Smooth muscle cell (in vitro differentiated cells): ENCODE measurements at regions not wholly inside any gene's neighbourhood (a gene's known extent, or its start where the extent isn't known, plus 50 kb on each side); places are given as distances from the start of the nearest gene placed in this dataset.
"Not testable (repeated sequence)": the region's sequence is repeated elsewhere in the genome, so short reads cannot be mapped to it uniquely, and the experiment has no call there.

Experiments used
- DNase-seq: peaks from one replicate; lab custom pipeline; 2025; ENCODE audit not compliant: unreplicated experiment; lab: John Stamatoyannopoulos, UW
- H2AFZ ChIP-seq: fragments of 200-600 bp; sonication (generic); 2 replicates; pipeline ENCODE4 v1.6.0; 2016; ENCODE audit warnings: antibody characterized with exemption, low read depth, mild to moderate bottlenecking
- H3F3A ChIP-seq: fragments of 200-600 bp; sonication (generic); 2 replicates; pipeline ENCODE4 v1.6.0; 2017; ENCODE audit warnings: antibody characterized with exemption, low read depth
- H3K27ac ChIP-seq: fragments of 200-600 bp; sonication (generic); 2 replicates; pipeline ENCODE4 v1.5.1; 2016; ENCODE audit warnings: low read depth, mild to moderate bottlenecking
- H3K27me3 ChIP-seq: fragments of 200-600 bp; sonication (generic); 2 replicates; pipeline ENCODE4 v1.6.1; 2016; ENCODE audit warnings: low read depth, mild to moderate bottlenecking
- H3K36me3 ChIP-seq: fragments of 200-600 bp; sonication (generic); 2 replicates; pipeline ENCODE4 v1.5.1; 2016; ENCODE audit warnings: low read depth
- H3K4me1 ChIP-seq: fragments of 200-600 bp; sonication (generic); 2 replicates; pipeline ENCODE4 v1.5.1; 2016; ENCODE audit warnings: low read depth
- H3K4me2 ChIP-seq: fragments of 200-600 bp; sonication (generic); 2 replicates; pipeline ENCODE4 v1.6.0; 2016; ENCODE audit warnings: mild to moderate bottlenecking
- H3K4me3 ChIP-seq: fragments of 200-600 bp; sonication (generic); 2 replicates; pipeline ENCODE4 v1.5.1; 2016; ENCODE audit warnings: mild to moderate bottlenecking
- H3K79me2 ChIP-seq: fragments of 200-600 bp; sonication (generic); 2 replicates; pipeline ENCODE4 v1.6.0; 2016; ENCODE audit warnings: low read depth, mild to moderate bottlenecking
- H3K9ac ChIP-seq: fragments of 200-600 bp; sonication (generic); 2 replicates; pipeline ENCODE4 v1.6.0; 2016; ENCODE audit warnings: low read depth
- H3K9me3 ChIP-seq: fragments of 200-600 bp; sonication (generic); replicated peaks from 2 replicates; pipeline ENCODE4 v1.5.1; 2016; ENCODE audit warnings: low read depth
- H4K20me1 ChIP-seq: fragments of 200-600 bp; sonication (generic); 2 replicates; pipeline ENCODE4 v1.6.0; 2016; ENCODE audit warnings: low read depth
- CTCF ChIP-seq: fragments of 200-600 bp; sonication (generic); IDR thresholded peaks from 2 replicates; pipeline ENCODE4 v1.5.1; 2017; ENCODE audit warnings: borderline replicate concordance, mild to moderate bottlenecking, antibody characterized with exemption; ENCODE audit not compliant: insufficient read depth, poor library complexity, severe bottlenecking
- WGBS: methylation state at CpG from one replicate; pipeline ENCODE4 v1.1.7; 2016; ENCODE audit warnings: low lambda C conversion rate; 5-methylcytosine and 5-hydroxymethylcytosine counted together

- Histone ChIP-seq H3K4me2 (no peak overlapping the region), H3K9me3 (no peaks in the 10 kb centered on the region), H3K4me3 (no peak overlapping the region), H3K27me3 (no peaks in the 10 kb centered on the region), H3K79me2 (no peaks in the 10 kb centered on the region), H3F3A (no peaks in the 10 kb centered on the region), H3K27ac (no peak overlapping the region), H2AFZ (no peak overlapping the region), H4K20me1 (no peaks in the 10 kb centered on the region), H3K4me1 (no peaks in the 10 kb centered on the region), H3K36me3 (no peaks in the 10 kb centered on the region), H3K9ac (no peak overlapping the region)
- WGBS, result 88% methylated on average over 12 of the region's 12 CpGs
- no peak for TF ChIP-seq CTCF
- DNase-seq, result no peak
Observed at GRCh38 chr6:169397684-169398083, 144.0 kb upstream of the THBS2 start.

- H3F3A ChIP-seq, result no peaks in the 10 kb centered on the region
- H3K4me3 ChIP-seq, result no peak overlapping the region
- H2AFZ ChIP-seq, result no peak overlapping the region
- H3K79me2 ChIP-seq, result no peaks in the 10 kb centered on the region
- H3K4me2 ChIP-seq, result no peak overlapping the region
- no peak overlapping the region for H3K9ac ChIP-seq
- H3K36me3 ChIP-seq, result no peaks in the 10 kb centered on the region
- H3K27me3 ChIP-seq, result no peaks in the 10 kb centered on the region
- H3K9me3 ChIP-seq, result no peaks in the 10 kb centered on the region
- 93% methylated on average over 19 of the region's 19 CpGs for WGBS
- H3K4me1 ChIP-seq, result no peaks in the 10 kb centered on the region
- no peak for TF ChIP-seq CTCF
- DNase-seq, result no peak
- no peaks in the 10 kb centered on the region for H4K20me1 ChIP-seq
- H3K27ac ChIP-seq, result no peak overlapping the region
Observed at GRCh38 chr6:169396554-169397163, 143.0 kb upstream of the THBS2 start.

- H3K9me3 ChIP-seq, H3K9ac ChIP-seq, H3K4me3 ChIP-seq, H3K4me2 ChIP-seq, H2AFZ ChIP-seq, H3K4me1 ChIP-seq, DNase-seq, H3K36me3 ChIP-seq, H3K27ac ChIP-seq, H3K79me2 ChIP-seq, H4K20me1 ChIP-seq, H3K27me3 ChIP-seq, H3F3A ChIP-seq: not testable (repeated sequence)
- WGBS, result 83% methylated on average over 7 of the region's 7 CpGs
Observed at GRCh38 chr6:169396009-169396539, 142.4 kb upstream of the THBS2 start.

- no peaks in the 10 kb centered on the region for H4K20me1 ChIP-seq
- no peaks in the 10 kb centered on the region for H3F3A ChIP-seq
- H3K27me3 ChIP-seq, result no peaks in the 10 kb centered on the region
- H3K4me1 ChIP-seq, result no peaks in the 10 kb centered on the region
- no peaks in the 10 kb centered on the region for H3K36me3 ChIP-seq
- no peak overlapping the region for H3K9ac ChIP-seq
- TF ChIP-seq CTCF, result no peak
- H2AFZ ChIP-seq, result no peak overlapping the region
- H3K9me3 ChIP-seq, result no peaks in the 10 kb centered on the region
- no peaks in the 10 kb centered on the region for H3K79me2 ChIP-seq
- 84% methylated on average over 7 of the region's 7 CpGs for WGBS
- no peak for DNase-seq
- H3K4me3 ChIP-seq, result no peak overlapping the region
- no peak overlapping the region for H3K4me2 ChIP-seq
- peak overlapping the region; percentile 24 for H3K27ac ChIP-seq
Observed at GRCh38 chr6:169395080-169395805, 141.6 kb upstream of the THBS2 start.
